ENCODE measurements at regions not wholly inside any gene's neighbourhood (a gene's known extent, or its start where the extent isn't known, plus 50 kb on each side); places are given as distances from the start of the nearest gene placed in this dataset.
"Not testable (repeated sequence)": the region's sequence is repeated elsewhere in the genome, so short reads cannot be mapped to it uniquely, and the experiment has no call there.

DNA sequence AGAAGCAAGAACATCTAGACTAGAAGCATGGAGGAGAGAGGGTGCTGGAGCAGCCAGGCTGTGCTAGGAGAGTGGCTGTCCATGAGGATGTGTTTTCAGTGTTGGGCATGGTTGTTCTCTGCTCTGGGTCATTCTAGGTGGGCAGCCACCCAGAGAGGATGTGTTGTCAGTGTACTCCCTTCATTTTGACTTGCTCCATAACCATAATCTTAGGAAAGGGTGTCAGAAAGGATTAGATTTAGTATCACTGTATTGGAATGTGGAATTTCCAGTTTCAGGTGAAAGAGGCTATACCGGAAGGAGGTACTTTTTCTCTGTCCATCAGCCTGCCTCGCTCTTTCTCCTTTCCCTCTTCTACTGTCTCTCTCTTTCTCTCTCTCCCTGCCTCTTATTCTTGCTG lies 474.5 kb upstream of the PODXL start:
- no peak for DNase-seq (ENCODE audit: low read depth in 4 of 4, low spot score in 3 of 4)

DNA sequence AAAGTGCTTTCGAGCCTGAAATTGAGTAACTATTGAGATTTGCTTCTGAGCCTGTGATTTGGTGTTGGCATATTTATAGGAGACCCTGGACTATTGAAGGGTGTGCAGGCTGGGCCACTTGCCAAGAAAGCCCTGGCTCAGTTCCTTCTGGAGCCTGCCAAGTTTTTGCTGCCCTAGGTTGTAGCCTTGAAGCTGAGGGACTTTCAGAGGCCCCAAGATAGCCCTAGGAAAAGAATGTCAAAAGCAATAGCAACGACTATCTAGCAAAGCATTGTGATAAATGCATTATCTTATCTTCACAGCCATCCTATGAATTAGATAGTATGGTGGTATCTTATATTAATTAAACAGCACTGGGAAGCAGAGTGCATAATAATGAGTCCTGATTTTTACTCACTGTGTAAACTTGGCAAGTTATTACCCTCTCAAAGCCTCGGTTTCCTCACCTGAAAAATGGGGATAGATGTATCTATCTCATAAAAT lies 473.7 kb upstream of the PODXL start:
- no peak for DNase-seq (ENCODE audit: low read depth in 4 of 4, low spot score in 3 of 4)

DNA sequence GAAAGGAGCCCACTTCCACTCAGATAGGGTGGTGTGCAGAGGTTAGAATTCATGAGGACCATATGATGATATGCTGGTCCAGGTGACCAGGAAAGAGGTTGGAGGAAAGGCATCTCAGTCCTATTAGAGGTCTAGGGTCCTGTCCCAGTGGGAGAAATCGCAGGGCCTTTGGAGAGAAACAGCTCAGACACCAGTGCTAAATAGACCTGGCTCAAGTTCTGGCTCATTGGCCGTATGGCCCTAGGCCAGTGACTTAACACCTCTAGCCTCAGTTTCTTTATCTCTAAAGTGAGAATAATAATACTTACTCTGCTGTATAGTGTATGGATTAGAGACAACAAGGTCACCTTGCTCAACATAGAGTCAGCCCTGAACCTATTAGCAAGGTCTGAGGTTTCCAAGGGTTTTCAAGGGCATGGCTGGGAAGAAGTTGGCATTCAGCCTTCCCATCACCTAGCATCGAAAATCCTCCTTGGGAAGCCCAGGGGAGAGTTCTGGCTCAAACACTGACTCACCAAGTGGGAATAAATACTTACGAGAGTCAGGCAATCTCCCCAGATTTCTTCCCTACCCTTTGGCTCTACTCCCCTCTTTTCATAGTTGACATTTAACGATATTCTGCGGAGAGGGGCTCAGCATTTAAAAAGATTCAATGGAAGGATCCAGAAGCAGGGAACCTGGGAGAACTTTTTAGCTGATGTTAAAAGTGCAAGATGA lies 473.1 kb upstream of the PODXL start:
- no peak for DNase-seq (ENCODE audit: low read depth in 4 of 4, low spot score in 3 of 4)

- DNase-seq (ENCODE audit: low read depth in 4 of 4, low spot score in 3 of 4): no peak
These were observed 471.9 kb upstream of the PODXL start for GRCh38 chr7:132028144-132028920.

GRCh38 chr7:132024290-132024689 lies 467.9 kb upstream of the PODXL start:
- DNase-seq (ENCODE audit: low read depth in 4 of 4, low spot score in 3 of 4): no peak

- DNase-seq (ENCODE audit: low read depth in 4 of 4, low spot score in 3 of 4): no peak
These were observed 467.0 kb upstream of the PODXL start for GRCh38 chr7:132023466-132023865.

GRCh38 chr7:132022188-132022587 lies 465.8 kb upstream of the PODXL start:
- DNase-seq (ENCODE audit: low read depth in 4 of 4, low spot score in 3 of 4): no peak

GRCh38 chr7:132019703-132020102 lies 463.3 kb upstream of the PODXL start:
- DNase-seq (ENCODE audit: low read depth in 4 of 4, low spot score in 3 of 4): no peak

GRCh38 chr7:132009778-132010177 lies 453.4 kb upstream of the PODXL start:
- DNase-seq (ENCODE audit: low read depth in 4 of 4, low spot score in 3 of 4): no peak

GRCh38 chr7:132004529-132004928 lies 448.1 kb upstream of the PODXL start:
- DNase-seq (ENCODE audit: low read depth in 4 of 4, low spot score in 3 of 4): peak in 2 of 4 donors; percentile 4 to 5

DNA sequence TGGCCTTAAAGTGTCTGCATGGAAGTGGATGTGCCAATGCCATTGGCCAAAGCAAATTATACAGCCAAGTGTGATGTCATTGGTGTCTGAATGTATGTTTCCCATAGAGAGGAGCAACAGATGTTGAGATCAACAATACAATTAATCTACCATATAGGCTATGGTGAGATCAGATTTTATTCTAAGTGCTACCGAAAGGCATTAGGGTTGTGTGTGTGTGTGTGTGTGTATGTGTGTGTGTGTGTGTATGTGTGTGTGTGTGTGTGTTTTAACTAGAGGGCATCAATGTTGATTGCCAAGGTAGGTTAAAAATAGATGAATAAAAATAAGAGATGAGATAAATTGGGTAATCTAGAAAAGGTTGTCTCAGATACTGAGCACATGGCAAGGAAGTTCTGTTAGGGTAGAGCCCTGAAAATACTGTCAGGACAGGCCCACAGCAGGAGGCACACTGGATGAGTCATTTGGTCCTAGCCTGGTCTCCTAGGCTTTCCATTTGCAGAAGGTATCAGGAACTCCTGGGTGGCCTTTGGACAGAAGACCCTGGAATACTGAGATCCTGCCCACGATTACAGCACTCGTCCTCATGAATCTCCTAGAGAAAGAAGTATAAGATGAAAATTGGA lies 446.0 kb upstream of the PODXL start:
- no peak for DNase-seq (ENCODE audit: low read depth in 4 of 4, low spot score in 3 of 4)

DNA sequence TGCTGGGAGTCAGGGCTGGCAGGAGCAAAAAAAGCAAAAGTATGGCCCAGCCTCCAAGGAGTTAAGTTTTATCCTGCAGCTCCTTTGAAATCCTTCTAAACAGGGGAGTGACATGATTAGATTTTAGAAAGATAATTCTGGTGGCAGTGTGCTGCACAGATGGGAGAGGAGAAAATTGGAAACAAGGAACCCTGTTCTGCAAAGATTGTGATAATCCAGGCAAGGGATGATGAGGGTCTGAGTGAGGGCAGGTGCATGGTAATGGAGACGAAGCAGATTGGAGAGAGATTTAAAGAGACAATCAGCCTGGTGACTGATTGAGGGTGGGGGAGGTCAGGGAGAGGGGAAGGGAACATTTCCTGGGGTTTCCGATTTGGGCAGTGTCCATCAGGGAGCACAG lies 444.7 kb upstream of the PODXL start:
- DNase-seq (ENCODE audit: low read depth in 4 of 4, low spot score in 3 of 4): no peak

- DNase-seq (ENCODE audit: low read depth in 4 of 4, low spot score in 3 of 4): no peak
These were observed 442.8 kb upstream of the PODXL start for GRCh38 chr7:131999193-131999592.

- DNase-seq (ENCODE audit: low read depth in 4 of 4, low spot score in 3 of 4): no peak
These were observed 438.9 kb upstream of the PODXL start for GRCh38 chr7:131995324-131995723.

DNA sequence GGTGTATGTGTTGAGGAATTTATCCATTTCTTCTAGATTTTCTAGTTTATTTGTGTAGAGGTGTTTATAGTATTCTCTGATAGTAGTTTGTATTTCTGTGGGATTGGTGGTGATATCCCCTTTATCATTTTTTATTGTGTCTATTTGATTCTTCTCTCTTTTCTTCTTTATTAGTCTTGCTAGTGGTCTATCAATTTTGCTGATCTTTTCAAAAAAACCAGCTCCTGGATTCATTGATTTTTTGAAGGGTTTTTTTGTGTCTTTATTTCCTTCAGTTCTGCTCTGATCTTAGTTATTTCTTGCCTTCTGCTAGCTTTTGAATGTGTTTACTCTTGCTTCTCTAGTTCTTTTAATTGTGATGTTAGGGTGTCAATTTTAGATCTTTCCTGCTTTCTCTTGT lies 424.6 kb upstream of the PODXL start:
- not testable (repeated sequence) for DNase-seq (ENCODE audit: low read depth in 4 of 4, low spot score in 3 of 4)

- DNase-seq (ENCODE audit: low read depth in 4 of 4, low spot score in 3 of 4): not testable (repeated sequence)
These were observed 421.7 kb upstream of the PODXL start for GRCh38 chr7:131978118-131978517.

- no peak for DNase-seq (ENCODE audit: low read depth in 4 of 4, low spot score in 3 of 4)
These were observed 420.0 kb upstream of the PODXL start for GRCh38 chr7:131976411-131976810.

GRCh38 chr7:131974671-131975070 lies 418.2 kb upstream of the PODXL start:
- no peak for DNase-seq (ENCODE audit: low read depth in 4 of 4, low spot score in 3 of 4)

DNA sequence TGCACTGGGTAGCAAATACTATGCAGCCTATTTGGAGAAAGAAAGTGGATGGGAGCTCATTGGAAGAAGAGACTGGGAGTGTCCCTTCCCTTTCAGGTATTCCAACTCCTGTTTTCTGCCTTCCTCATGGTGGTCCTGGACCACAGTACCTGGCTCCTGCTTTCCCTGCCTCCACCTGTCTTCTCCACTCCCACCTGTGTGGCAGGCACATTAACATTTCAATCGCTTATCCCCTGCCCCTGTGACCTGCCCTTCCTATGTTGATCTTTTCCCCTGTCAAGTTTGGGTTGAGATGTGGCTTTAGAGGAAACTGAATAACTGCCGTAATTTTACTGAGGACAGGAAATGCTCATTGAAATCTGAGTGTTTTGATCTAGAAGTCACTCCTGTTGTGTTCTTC lies 415.8 kb upstream of the PODXL start:
- DNase-seq (ENCODE audit: low read depth in 4 of 4, low spot score in 3 of 4): no peak

DNA sequence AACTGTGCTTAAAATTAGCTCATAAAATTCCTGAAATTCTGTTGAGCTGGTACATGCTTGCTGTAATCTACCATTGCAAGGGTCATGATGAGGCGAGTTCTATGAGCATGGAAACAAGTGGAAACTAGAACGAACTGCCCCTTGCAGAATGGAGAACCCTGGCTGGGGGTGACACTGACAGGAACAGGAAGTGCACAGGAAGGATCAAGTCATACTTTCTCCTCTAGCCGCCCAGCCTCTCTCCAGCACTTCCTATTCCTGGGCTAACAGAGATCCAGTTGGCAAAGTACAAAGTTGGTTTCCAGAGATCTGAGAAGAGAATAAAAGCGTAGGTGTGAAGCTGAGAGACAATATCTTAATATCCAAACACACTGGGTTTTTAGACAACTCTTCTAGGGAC lies 414.2 kb upstream of the PODXL start:
- DNase-seq (ENCODE audit: low read depth in 4 of 4, low spot score in 3 of 4): no peak

GRCh38 chr7:131969560-131969959 lies 413.1 kb upstream of the PODXL start:
- no peak for DNase-seq (ENCODE audit: low read depth in 4 of 4, low spot score in 3 of 4)
